Peyer's patch (tissue), 4 donors: ENCODE measurements at regions not wholly inside any gene's neighbourhood (a gene's known extent, or its start where the extent isn't known, plus 50 kb on each side); places are given as distances from the start of the nearest gene placed in this dataset.

Source experiments
- CTCF ChIP-seq, 6 experiments: fragments of 450-650 bp in 4 of 6; fragments of 200-600 bp in 2 of 6; sonication (generic) in 1 of 6; IDR thresholded peaks; one replicate each; pipeline ENCODE4 v1.5.1; 2017 to 2019; ENCODE audit warnings: antibody characterized with exemption in 6 of 6, mild to moderate bottlenecking in 3 of 6, moderate library complexity in 1 of 6
- POLR2A ChIP-seq, 2 donors: fragments of 450-650 bp; IDR thresholded peaks; one replicate each; pipeline ENCODE4 v1.5.1; 2017; ENCODE audit warnings: antibody characterized with exemption in 2 of 2, mild to moderate bottlenecking in 2 of 2, moderate library complexity in 2 of 2

- TF ChIP-seq POLR2A (IDR thresholded peaks at IDR 0.05), result no peak
- TF ChIP-seq CTCF (IDR thresholded peaks at IDR 0.05), result no peak
Measured at GRCh38 chr15:78695046-78695671, 54.1 kb upstream of the CHRNB4 start.
